CD4-positive, alpha-beta T cell treated with Interleukin-10 for 1 hour (primary cell): ENCODE measurements at regions not wholly inside any gene's neighbourhood (a gene's known extent, or its start where the extent isn't known, plus 50 kb on each side); places are given as distances from the start of the nearest gene placed in this dataset.

ENCODE experiments used
- DNase-seq: peaks from one replicate; pipeline ENCODE4 v3.0.0-alpha.2; 2020

- DNase-seq, result no peak
These were observed 588.4 kb upstream of the BTBD3 start for GRCh38 chr20:11329271-11329670.

DNA sequence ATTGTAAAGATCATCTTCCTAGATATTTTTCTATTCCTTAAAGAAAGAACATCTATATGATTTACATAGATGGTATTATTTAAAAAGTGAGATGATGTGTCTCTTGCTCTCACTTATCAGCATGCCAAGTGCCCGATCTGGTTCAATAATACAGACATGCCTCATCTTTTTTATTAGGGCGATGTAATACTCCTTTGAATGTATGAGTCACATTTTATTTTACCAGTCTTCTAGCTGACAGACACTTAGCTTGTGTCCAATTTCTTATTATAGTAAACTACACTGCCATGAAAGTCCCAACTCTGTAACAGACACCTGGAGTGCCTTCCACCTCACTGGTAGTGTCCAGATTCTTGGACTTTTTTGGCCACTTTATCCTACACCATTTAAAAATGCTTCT lies 586.6 kb upstream of the BTBD3 start:
- no peak for DNase-seq

- no peak for DNase-seq
These were observed 585.3 kb upstream of the BTBD3 start for GRCh38 chr20:11332381-11332780.

DNA sequence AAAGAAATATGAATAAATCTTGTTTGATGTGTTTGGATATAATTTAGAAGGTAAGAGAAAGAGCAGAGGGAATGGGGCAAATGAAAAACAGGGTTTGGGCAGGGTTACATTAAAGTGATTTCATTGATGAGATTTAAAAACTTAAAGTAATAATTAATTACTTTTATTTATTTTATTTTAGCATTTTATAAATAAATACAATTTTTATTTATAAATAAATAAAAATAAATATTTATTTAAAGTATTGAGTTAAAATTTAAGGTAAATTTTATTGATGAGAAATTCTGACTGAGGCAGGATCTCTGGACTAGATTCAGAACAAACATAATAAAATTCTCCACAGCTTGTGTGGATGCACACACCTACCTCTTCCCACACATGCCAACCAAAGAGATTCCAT lies 584.1 kb upstream of the BTBD3 start:
- DNase-seq, result no peak

DNA sequence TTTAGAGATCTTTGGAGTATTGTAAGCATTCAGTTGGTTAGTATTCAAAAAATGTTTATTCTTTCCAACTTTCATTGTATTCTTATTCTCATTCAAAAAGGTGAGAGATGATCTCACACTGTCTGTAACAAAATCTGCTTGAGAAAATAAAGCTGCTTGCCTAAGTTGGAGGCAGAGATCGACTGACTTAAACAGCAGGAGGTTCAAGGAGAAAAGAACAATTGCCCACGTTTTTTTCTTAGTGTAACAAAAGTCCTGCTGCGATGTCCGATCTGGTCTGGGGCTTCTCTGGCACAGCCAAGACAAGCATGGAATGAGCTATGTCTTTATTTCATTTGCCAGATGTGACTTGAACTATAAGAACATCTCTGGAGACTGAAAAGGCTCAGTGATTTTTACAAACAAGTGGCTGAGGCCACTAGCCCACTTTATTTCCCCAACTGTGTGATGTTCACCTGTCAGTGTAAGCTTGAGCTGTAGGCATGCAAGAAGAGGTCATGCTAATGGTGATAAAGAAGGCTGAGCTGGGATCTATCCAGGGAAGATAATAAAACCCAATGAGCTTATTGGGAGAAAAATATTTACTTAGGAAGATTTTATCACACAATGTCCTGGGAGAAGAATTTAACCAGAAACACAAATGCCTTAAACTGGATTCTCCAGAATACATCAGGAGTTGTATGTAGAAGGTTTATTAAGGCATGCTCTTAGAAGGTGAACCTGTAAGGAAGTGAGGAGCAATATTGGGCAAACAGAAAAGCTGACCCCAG lies 580.1 kb upstream of the BTBD3 start:
- no peak for DNase-seq

GRCh38 chr20:11338496-11339306 lies 579.0 kb upstream of the BTBD3 start:
- no peak for DNase-seq

DNA sequence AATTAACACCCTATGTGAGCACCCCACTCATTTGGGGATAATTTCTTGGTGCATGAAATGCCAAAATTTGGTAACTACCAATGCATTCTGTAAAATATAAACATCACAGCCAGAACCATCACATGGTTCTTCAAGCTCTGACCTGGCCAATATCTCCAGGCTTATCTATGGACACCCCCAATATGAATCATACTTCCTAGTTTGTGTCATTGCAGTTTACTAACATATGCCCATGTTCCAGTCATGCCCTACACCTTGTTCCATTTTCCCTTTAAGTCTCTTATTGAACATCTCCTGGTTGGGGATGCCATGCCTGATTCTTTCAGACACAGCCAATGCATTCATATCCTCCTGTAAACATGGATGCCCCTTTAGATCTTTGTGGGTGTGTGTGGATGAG lies 572.8 kb upstream of the BTBD3 start:
- DNase-seq, result no peak

DNA sequence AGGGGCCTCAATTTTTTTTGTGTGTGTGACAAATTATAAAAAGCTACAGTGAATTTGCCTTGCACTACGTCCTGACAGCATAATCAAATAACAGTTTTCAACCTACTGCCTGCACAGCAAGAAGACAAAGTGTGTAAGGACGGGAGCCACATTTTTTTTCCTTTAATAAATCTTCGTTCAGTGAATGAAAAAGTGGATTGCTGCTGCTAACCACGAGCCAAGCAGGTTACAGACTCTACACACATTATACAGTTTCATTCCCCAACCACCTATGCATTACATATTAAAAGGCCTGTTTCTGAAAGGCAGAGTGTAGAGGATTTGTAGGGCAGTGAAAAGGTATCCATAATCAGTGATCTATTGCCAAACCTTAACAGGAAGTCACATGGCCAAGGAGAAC lies 570.0 kb upstream of the BTBD3 start:
- DNase-seq, result no peak

- no peak for DNase-seq
These were observed 567.3 kb upstream of the BTBD3 start for GRCh38 chr20:11350126-11351005.

DNA sequence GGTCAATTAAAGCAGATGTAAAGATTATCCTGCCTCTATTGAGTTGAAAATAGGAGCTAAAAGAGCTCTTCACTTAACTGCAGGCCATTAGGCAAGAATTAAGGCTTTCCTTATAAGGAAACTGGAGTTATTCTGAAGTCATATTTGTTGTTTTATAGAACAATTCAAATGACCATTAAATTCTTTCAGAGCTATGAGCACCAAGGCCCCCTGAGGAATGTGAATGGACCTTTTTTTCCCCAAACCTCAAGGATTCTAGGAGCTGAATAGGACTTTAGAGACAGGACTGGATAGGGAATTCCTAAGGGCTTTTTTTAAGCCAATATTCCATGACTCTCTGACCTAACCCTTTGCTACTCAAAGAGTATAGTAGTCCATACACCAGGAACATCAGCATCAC lies 565.7 kb upstream of the BTBD3 start:
- no peak for DNase-seq

- DNase-seq, result no peak
These were observed 562.8 kb upstream of the BTBD3 start for GRCh38 chr20:11354846-11355245.

- DNase-seq, result no peak
These were observed 562.3 kb upstream of the BTBD3 start for GRCh38 chr20:11355345-11355744.

DNA sequence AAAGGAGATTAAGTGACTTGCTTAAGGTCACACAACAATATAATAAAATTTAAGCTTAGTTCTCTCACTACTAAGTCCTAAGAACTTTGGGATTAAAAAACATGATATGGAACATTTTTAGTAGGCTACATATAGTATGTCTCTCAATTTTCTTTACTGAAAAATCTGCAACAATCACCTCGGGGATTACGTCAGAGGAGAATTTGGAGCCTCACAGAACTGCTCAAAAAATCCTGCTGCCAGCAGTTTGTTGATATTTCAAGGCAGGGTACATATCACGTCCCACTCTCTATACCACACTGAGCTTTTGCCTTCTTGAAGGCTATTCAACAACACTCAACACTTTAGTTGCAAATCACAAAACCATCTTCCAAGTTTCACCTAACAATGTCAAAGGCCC lies 561.6 kb upstream of the BTBD3 start:
- DNase-seq, result no peak

GRCh38 chr20:11362450-11362849 lies 555.2 kb upstream of the BTBD3 start:
- no peak for DNase-seq

- no peak for DNase-seq
These were observed 553.0 kb upstream of the BTBD3 start for GRCh38 chr20:11364736-11365135.

- DNase-seq, result no peak
These were observed 551.0 kb upstream of the BTBD3 start for GRCh38 chr20:11366660-11367059.

GRCh38 chr20:11368499-11368898 lies 549.2 kb upstream of the BTBD3 start:
- DNase-seq, result no peak

- DNase-seq, result no peak
These were observed 548.6 kb upstream of the BTBD3 start for GRCh38 chr20:11368965-11369711.

DNA sequence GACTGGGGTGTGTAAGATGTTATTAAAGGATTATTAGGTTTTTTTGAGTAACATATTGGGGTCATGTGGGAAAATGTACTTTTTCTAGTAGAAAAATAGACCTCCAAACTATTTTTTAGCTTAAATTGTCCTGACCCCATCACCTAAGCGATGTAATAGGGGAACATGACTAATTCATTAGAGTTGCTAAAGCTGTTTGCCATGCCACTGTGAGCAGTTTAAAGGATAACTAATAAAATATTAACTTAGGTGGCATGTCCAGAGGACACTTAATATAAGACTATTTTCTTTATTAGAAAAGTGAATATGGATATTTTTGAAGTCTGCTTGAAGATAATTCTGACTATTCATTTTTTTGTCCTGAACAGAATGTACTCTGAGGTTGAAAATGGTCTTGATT lies 545.9 kb upstream of the BTBD3 start:
- DNase-seq, result no peak

- DNase-seq, result no peak
These were observed 544.6 kb upstream of the BTBD3 start for GRCh38 chr20:11372876-11373790.

- no peak for DNase-seq
These were observed 542.4 kb upstream of the BTBD3 start for GRCh38 chr20:11375335-11375734.

DNA sequence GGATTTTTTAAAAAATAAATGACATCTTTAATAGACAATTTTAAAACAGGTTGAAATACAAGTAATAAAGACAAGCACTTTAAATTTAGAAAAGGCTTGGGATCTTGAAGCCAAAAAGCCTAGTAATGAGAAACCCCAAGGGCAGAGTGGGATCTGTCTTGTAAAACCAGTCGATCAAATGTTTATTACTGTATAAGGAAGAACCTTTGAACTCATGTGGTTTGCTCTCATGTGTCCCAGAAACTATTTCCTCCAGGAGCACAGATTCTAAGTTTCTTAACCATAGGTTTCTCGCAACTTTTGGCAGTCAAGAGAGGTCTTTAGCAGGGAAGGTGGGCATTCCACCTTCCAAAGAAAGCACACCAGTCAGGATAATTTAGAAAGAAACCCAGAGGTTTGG lies 541.7 kb upstream of the BTBD3 start:
- no peak for DNase-seq
